ENCODE measurements at regions not wholly inside any gene's neighbourhood (a gene's known extent, or its start where the extent isn't known, plus 50 kb on each side); places are given as distances from the start of the nearest gene placed in this dataset.

DNA sequence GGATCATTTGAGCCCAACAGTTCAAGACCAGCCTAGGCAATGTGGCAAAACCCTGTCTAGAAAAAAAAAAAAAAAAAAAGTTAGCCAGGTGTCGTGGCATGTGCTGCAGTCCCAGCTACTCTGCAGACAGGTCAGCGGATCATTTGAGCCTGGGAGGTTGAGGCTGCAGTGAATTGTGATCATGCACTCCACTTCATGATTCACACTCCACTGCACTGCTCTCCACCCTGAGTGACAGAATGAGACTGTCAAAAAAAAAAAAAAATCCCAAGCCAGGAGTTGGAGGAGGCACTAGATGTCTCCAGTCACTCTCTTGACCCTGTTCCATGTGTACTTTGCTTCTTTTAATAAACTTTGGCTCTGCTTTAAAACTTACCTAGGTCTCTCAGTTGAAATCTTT is 51.0 kb upstream of the OLFM3 start:
- H3K36me3 ChIP-seq (ENCODE audit: control insufficient read depth, insufficient read depth, low read length): no peaks in the 10 kb centered on the region
- no peak overlapping the region for H3K4me3 Mint-ChIP-seq (ENCODE audit: unreplicated experiment)
- BruUV-seq (replicated peaks): no TSS peak
- CTCF ChIA-PET: no interaction called here
- intact Hi-C loops (cut with micrococcal nuclease; ENCODE audit: unreplicated experiment): no loop called here
- POLR2A ChIA-PET: no interaction called here
- no peaks in the 10 kb centered on the region for H3K9me3 Mint-ChIP-seq (ENCODE audit: unreplicated experiment)
- H3K4me1 ChIP-seq: no peaks in the 10 kb centered on the region
- no peak overlapping the region for H3K27ac Mint-ChIP-seq (ENCODE audit: unreplicated experiment)
- TF ChIP-seq, protein P1, sequence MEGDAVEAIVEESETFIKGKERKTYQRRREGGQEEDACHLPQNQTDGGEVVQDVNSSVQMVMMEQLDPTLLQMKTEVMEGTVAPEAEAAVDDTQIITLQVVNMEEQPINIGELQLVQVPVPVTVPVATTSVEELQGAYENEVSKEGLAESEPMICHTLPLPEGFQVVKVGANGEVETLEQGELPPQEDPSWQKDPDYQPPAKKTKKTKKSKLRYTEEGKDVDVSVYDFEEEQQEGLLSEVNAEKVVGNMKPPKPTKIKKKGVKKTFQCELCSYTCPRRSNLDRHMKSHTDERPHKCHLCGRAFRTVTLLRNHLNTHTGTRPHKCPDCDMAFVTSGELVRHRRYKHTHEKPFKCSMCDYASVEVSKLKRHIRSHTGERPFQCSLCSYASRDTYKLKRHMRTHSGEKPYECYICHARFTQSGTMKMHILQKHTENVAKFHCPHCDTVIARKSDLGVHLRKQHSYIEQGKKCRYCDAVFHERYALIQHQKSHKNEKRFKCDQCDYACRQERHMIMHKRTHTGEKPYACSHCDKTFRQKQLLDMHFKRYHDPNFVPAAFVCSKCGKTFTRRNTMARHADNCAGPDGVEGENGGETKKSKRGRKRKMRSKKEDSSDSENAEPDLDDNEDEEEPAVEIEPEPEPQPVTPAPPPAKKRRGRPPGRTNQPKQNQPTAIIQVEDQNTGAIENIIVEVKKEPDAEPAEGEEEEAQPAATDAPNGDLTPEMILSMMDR (IDR thresholded peaks at IDR 0.05; ENCODE audit: insufficient read depth in 1 of 2, low read depth in 1 of 2, low read length in 1 of 2, severe bottlenecking in 1 of 2, unreplicated experiment in 1 of 2): no peak
- peaks cover under 1% of the 10 kb centered on the region for H3K27me3 Mint-ChIP-seq (ENCODE audit: insufficient read depth, unreplicated experiment)
- no peak for DNase-seq
- no peaks in the 10 kb centered on the region for H3K9me3 ChIP-seq
- H3K36me3 Mint-ChIP-seq (ENCODE audit: insufficient read depth, unreplicated experiment): no peaks in the 10 kb centered on the region
- no peaks in the 10 kb centered on the region for H3K4me1 Mint-ChIP-seq (ENCODE audit: low read depth, unreplicated experiment)
- H3K4me3 ChIP-seq (ENCODE audit: low read depth, low read length): no peak overlapping the region
- no peaks in the 10 kb centered on the region for H3K27me3 ChIP-seq (replicated peaks; ENCODE audit: control insufficient read depth, insufficient read depth, low read length)

All from Caco-2 (cell line).